ENCODE measurements at regions not wholly inside any gene's neighbourhood (a gene's known extent, or its start where the extent isn't known, plus 50 kb on each side); places are given as distances from the start of the nearest gene placed in this dataset.

DNA sequence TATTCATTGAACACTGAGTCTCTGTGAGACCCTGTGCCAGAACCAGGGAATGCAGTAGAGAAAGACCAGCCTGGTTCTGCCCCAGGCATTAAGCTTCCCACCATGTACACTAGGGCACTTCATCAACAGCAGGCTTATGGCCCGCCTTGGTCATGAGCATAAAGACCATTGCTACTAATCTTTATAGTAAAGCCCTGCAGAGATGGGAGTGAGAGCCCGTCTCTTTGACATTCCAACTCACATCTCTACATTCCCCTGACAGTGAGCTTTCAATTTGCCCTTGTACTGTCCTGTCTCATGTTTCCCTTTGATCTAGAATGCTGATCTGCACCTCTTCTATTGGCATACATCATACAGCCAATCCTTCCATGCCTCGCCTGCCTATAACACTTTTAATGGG lies 211.8 kb upstream of the ARL4C start:
- TF ChIP-seq, protein P1, sequence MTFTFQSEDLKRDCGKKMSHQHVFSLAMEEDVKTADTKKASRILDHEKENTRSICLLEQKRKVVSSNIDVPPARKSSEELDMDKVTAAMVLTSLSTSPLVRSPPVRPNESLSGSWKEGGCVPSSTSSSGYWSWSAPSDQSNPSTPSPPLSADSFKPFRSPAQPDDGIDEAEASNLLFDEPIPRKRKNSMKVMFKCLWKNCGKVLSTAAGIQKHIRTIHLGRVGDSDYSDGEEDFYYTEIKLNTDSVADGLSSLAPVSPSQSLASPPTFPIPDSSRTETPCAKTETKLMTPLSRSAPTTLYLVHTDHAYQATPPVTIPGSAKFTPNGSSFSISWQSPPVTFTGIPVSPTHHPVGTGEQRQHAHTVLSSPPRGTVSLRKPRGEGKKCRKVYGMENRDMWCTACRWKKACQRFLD (tag by site-specific recombination; IDR thresholded peaks at IDR 0.05), result no peak
- TF ChIP-seq, protein P2, sequence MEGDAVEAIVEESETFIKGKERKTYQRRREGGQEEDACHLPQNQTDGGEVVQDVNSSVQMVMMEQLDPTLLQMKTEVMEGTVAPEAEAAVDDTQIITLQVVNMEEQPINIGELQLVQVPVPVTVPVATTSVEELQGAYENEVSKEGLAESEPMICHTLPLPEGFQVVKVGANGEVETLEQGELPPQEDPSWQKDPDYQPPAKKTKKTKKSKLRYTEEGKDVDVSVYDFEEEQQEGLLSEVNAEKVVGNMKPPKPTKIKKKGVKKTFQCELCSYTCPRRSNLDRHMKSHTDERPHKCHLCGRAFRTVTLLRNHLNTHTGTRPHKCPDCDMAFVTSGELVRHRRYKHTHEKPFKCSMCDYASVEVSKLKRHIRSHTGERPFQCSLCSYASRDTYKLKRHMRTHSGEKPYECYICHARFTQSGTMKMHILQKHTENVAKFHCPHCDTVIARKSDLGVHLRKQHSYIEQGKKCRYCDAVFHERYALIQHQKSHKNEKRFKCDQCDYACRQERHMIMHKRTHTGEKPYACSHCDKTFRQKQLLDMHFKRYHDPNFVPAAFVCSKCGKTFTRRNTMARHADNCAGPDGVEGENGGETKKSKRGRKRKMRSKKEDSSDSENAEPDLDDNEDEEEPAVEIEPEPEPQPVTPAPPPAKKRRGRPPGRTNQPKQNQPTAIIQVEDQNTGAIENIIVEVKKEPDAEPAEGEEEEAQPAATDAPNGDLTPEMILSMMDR (tag by site-specific recombination; IDR thresholded peaks at IDR 0.05), result no peak

Data from HEK293 (cell line).